ENCODE measurements at regions not wholly inside any gene's neighbourhood (a gene's known extent, or its start where the extent isn't known, plus 50 kb on each side); places are given as distances from the start of the nearest gene placed in this dataset.

- Histone ChIP-seq H3K27me3 (ENCODE audit: control insufficient read depth, extremely low read depth, insufficient read depth, low read length) (no peaks in the 10 kb centered on the region), H3K4me3 (ENCODE audit: control insufficient read depth in 2 of 3, extremely low read depth in 1 of 3, insufficient read depth in 2 of 3, low read depth in 1 of 3, low read length in 3 of 3) (no peak overlapping the region), H3K9me3 (ENCODE audit: control insufficient read depth, low read depth, low read length) (no peaks in the 10 kb centered on the region), H3K4me1 (ENCODE audit: control insufficient read depth, extremely low read depth, insufficient read depth, low read length) (no peaks in the 10 kb centered on the region), H3K9ac (ENCODE audit: control insufficient read depth, extremely low read depth, insufficient read depth, low read length) (no peak overlapping the region), H4K20me1 (ENCODE audit: control insufficient read depth, extremely low read depth, insufficient read depth, low read length) (no peaks in the 10 kb centered on the region), H3K36me3 (ENCODE audit: control insufficient read depth in 2 of 2, extremely low read depth in 1 of 2, insufficient read depth in 2 of 2, low read length in 2 of 2) (no peaks in the 10 kb centered on the region), H3K9me1 (ENCODE audit: control insufficient read depth, extremely low read depth, insufficient read depth, low read length) (no peaks in the 10 kb centered on the region), H3K27ac (ENCODE audit: control insufficient read depth, insufficient read depth, low read length) (no peak overlapping the region), H3K4me2 (ENCODE audit: control insufficient read depth, extremely low read depth, insufficient read depth, low read depth, low read length) (no peak overlapping the region), H2AFZ (ENCODE audit: control insufficient read depth, low read length) (no peak overlapping the region), H3K79me2 (ENCODE audit: control insufficient read depth, insufficient read depth, low read length) (no peaks in the 10 kb centered on the region)
- dilution Hi-C loops (cut with MboI; ENCODE audit: extremely low pct_ligation_motif_present, low sequenced_read_pairs) = no loop called here
- no peak for TF ChIP-seq CTCF (optimal IDR thresholded peaks at IDR 0.05 in 1 of 3, IDR thresholded peaks at IDR 0.05 in 1 of 3, conservative IDR thresholded peaks at IDR 0.05 in 1 of 3; ENCODE audit: extremely low read depth in 1 of 3, insufficient read depth in 2 of 3, low read length in 3 of 3)
- no peak for TF ChIP-seq EZH2 (IDR thresholded peaks at IDR 0.05; ENCODE audit: low read length)
- FAIRE-seq (no peak), DNase-seq (ENCODE audit: low read depth, low spot score) (no peak)
Observed at GRCh38 chr10:44281662-44282061, 103.2 kb downstream of the CXCL12 start.

GRCh38 chr10:44281089-44281613 is 103.7 kb downstream of the CXCL12 start:
- H3K27ac ChIP-seq (ENCODE audit: control insufficient read depth, insufficient read depth, low read length) = no peak overlapping the region
- TF ChIP-seq EZH2 (IDR thresholded peaks at IDR 0.05; ENCODE audit: low read length) (no peak), CTCF (optimal IDR thresholded peaks at IDR 0.05 in 1 of 3, IDR thresholded peaks at IDR 0.05 in 1 of 3, conservative IDR thresholded peaks at IDR 0.05 in 1 of 3; ENCODE audit: extremely low read depth in 1 of 3, insufficient read depth in 2 of 3, low read length in 3 of 3) (no peak)
- H3K4me3 ChIP-seq (ENCODE audit: control insufficient read depth in 2 of 3, extremely low read depth in 1 of 3, insufficient read depth in 2 of 3, low read depth in 1 of 3, low read length in 3 of 3) = no peak overlapping the region
- no peaks in the 10 kb centered on the region for H3K9me3 ChIP-seq (ENCODE audit: control insufficient read depth, low read depth, low read length)
- dilution Hi-C loops (cut with MboI; ENCODE audit: extremely low pct_ligation_motif_present, low sequenced_read_pairs) = no loop called here
- no peak overlapping the region for H3K9ac ChIP-seq (ENCODE audit: control insufficient read depth, extremely low read depth, insufficient read depth, low read length)
- DNase-seq (ENCODE audit: low read depth, low spot score) = no peak
- H3K79me2 ChIP-seq (ENCODE audit: control insufficient read depth, insufficient read depth, low read length) = no peaks in the 10 kb centered on the region
- H3K36me3 ChIP-seq (ENCODE audit: control insufficient read depth in 2 of 2, extremely low read depth in 1 of 2, insufficient read depth in 2 of 2, low read length in 2 of 2) = no peaks in the 10 kb centered on the region
- H4K20me1 ChIP-seq (ENCODE audit: control insufficient read depth, extremely low read depth, insufficient read depth, low read length) = no peaks in the 10 kb centered on the region
- no peak for FAIRE-seq
- H3K4me1 ChIP-seq (ENCODE audit: control insufficient read depth, extremely low read depth, insufficient read depth, low read length) = no peaks in the 10 kb centered on the region
- H2AFZ ChIP-seq (ENCODE audit: control insufficient read depth, low read length) = no peak overlapping the region
- H3K4me2 ChIP-seq (ENCODE audit: control insufficient read depth, extremely low read depth, insufficient read depth, low read depth, low read length) = no peak overlapping the region
- no peaks in the 10 kb centered on the region for H3K27me3 ChIP-seq (ENCODE audit: control insufficient read depth, extremely low read depth, insufficient read depth, low read length)
- H3K9me1 ChIP-seq (ENCODE audit: control insufficient read depth, extremely low read depth, insufficient read depth, low read length) = no peaks in the 10 kb centered on the region
